Endothelial cell of umbilical vein (primary cell): ENCODE measurements at regions not wholly inside any gene's neighbourhood (a gene's known extent, or its start where the extent isn't known, plus 50 kb on each side); places are given as distances from the start of the nearest gene placed in this dataset.

Experiments
- BruUV-seq: library from RNA; stranded (reverse); fragments of 400-500 nt; replicated peaks from 2 replicates; lab custom pipeline; 2021; lab: Mats Ljungman, UMichigan
- CTCF ChIA-PET: fragments of 300-600, 350-600 bp; sonication (Branson Sonifier 250); formaldehyde crosslinking; loops from one replicate; lab custom pipeline; 2021; ENCODE audit warnings: antibody characterized with exemption, inconsistent platforms; lab: Charles Lee
- POLR2A ChIA-PET: fragments of 300-600, 350-600 bp; sonication (Branson Sonifier 250); formaldehyde crosslinking; loops from one replicate; lab custom pipeline; 2021; ENCODE audit warnings: antibody characterized with exemption, inconsistent platforms; lab: Charles Lee
- DNase-seq: peaks from one replicate; pipeline ENCODE4 v3.0.0-alpha.2; 2011; ENCODE audit warnings: low read depth, low spot score
- FAIRE-seq: peaks from 2 replicates; lab custom pipeline; 2011; peaks lifted over from hg19 to GRCh38; lab: Jason Lieb, UNC
- H2AFZ ChIP-seq: 2 replicates; pipeline ENCODE4 v1.6.0; 2012; ENCODE audit warnings: low read depth, low read length, control low read depth, inconsistent platforms
- H3K27ac ChIP-seq: 2 replicates; pipeline ENCODE4 v1.5.1; 2011; ENCODE audit warnings: low read depth, mild to moderate bottlenecking, control low read depth, low read length, moderate library complexity; ENCODE audit not compliant: insufficient read depth
- H3K27me3 ChIP-seq, 2 experiments: 2 replicates each; pipeline versions ENCODE4 v1.6.0 to v1.6.1; 2011; ENCODE audit warnings: low read length in 2 of 2, mixed read lengths in 1 of 2; ENCODE audit not compliant: control insufficient read depth in 2 of 2, insufficient read depth in 2 of 2
- H3K36me3 ChIP-seq, 2 experiments: 2 replicates in 1 of 2; 3 replicates in 1 of 2; pipeline ENCODE4 v1.5.1; 2011; ENCODE audit warnings: low read length in 2 of 2, mild to moderate bottlenecking in 1 of 2, moderate library complexity in 1 of 2; ENCODE audit not compliant: control insufficient read depth in 2 of 2, insufficient read depth in 2 of 2; ENCODE audit errors: extremely low read depth in 1 of 2
- H3K4me1 ChIP-seq: 3 replicates; pipeline ENCODE4 v1.5.1; 2011; ENCODE audit warnings: mild to moderate bottlenecking, low read length; ENCODE audit not compliant: control insufficient read depth, insufficient read depth; ENCODE audit errors: extremely low read depth
- H3K4me2 ChIP-seq: 2 replicates; pipeline ENCODE4 v1.6.1; 2011; ENCODE audit warnings: low read length, control low read depth, mixed read lengths; ENCODE audit not compliant: insufficient read depth
- H3K4me3 ChIP-seq, 3 experiments: fragments of 200-600 bp in 1 of 3; sonication (generic), shearing (Covaris generic) in 1 of 3; replicated peaks in 1 of 3; 2 replicates each; pipeline ENCODE4 v1.5.1; 2011 to 2016; ENCODE audit warnings: control low read depth in 3 of 3, low read length in 3 of 3, mild to moderate bottlenecking in 2 of 3, inconsistent platforms in 1 of 3, low read depth in 1 of 3, moderate library complexity in 1 of 3; ENCODE audit not compliant: insufficient read depth in 1 of 3
- H3K79me2 ChIP-seq: 2 replicates; pipeline ENCODE4 v1.6.0; 2012; ENCODE audit warnings: low read length, inconsistent platforms; ENCODE audit not compliant: control insufficient read depth, insufficient read depth
- H3K9ac ChIP-seq: replicated peaks from 2 replicates; pipeline ENCODE3; 2011; ENCODE audit warnings: low read length, control low read depth; ENCODE audit not compliant: insufficient read depth; ENCODE audit errors: extremely low read depth
- H3K9me1 ChIP-seq: replicated peaks from 3 replicates; pipeline ENCODE4 v1.6.0; 2011; ENCODE audit warnings: mild to moderate bottlenecking, low read length; ENCODE audit not compliant: control insufficient read depth, insufficient read depth; ENCODE audit errors: extremely low read depth
- H3K9me3 ChIP-seq: replicated peaks from 2 replicates; pipeline ENCODE4 v1.5.1; 2012; ENCODE audit warnings: low read length, inconsistent platforms; ENCODE audit not compliant: control insufficient read depth, insufficient read depth
- H4K20me1 ChIP-seq: replicated peaks from 2 replicates; pipeline ENCODE3; 2011; ENCODE audit warnings: mild to moderate bottlenecking, low read length; ENCODE audit not compliant: control insufficient read depth, insufficient read depth; ENCODE audit errors: extremely low read depth
- CTCF ChIP-seq, 2 donors: IDR thresholded peaks; 1 replicate in 1 of 2; 2 replicates in 1 of 2; pipeline ENCODE4 v1.5.1; 2011; ENCODE audit warnings: low read length in 2 of 2, mild to moderate bottlenecking in 2 of 2, moderate library complexity in 2 of 2, control low read depth in 1 of 2, inconsistent platforms in 1 of 2, low read depth in 1 of 2; ENCODE audit not compliant: insufficient read depth in 1 of 2; ENCODE audit errors: extremely low read depth in 1 of 2
- EZH2 ChIP-seq: IDR thresholded peaks from 2 replicates; pipeline ENCODE4 v1.6.1; 2012; ENCODE audit warnings: borderline replicate concordance, low read depth, mild to moderate bottlenecking, moderate library complexity, low read length, inconsistent platforms; ENCODE audit not compliant: severe bottlenecking
- FOS ChIP-seq: IDR thresholded peaks from 2 replicates; pipeline ENCODE4 v1.6.1; 2011; ENCODE audit warnings: mild to moderate bottlenecking, low read length, moderate library complexity, borderline replicate concordance; ENCODE audit not compliant: insufficient read depth
- GATA2 ChIP-seq: IDR thresholded peaks from 2 replicates; pipeline ENCODE4 v1.7.0; 2011; ENCODE audit warnings: low read depth, mild to moderate bottlenecking, moderate library complexity, mixed read lengths, low read length; ENCODE audit not compliant: insufficient read length, insufficient read depth
- JUN ChIP-seq: IDR thresholded peaks from 2 replicates; pipeline ENCODE4 v1.6.1; 2011; ENCODE audit warnings: borderline replicate concordance, low read depth; ENCODE audit not compliant: insufficient read length, insufficient read depth
- MAX ChIP-seq: IDR thresholded peaks from 2 replicates; pipeline ENCODE4 v1.6.1; 2011; ENCODE audit not compliant: insufficient read depth, insufficient read length
- MYC ChIP-seq: IDR thresholded peaks from one replicate; pipeline ENCODE4 v1.6.1; 2011; ENCODE audit warnings: mild to moderate bottlenecking, low read depth, low read length
- POLR2A ChIP-seq: IDR thresholded peaks from 2 replicates; pipeline ENCODE4 v1.6.1; 2012; ENCODE audit warnings: low read depth, mild to moderate bottlenecking, control low read depth, low read length
- POLR2AphosphoS5 ChIP-seq: IDR thresholded peaks from 2 replicates; pipeline ENCODE4 v1.6.1; 2012; ENCODE audit warnings: low read depth, mild to moderate bottlenecking, control low read depth, low read length, moderate library complexity; ENCODE audit not compliant: insufficient read depth
- dilution Hi-C: fragments of 300-500 bp; cut with MboI; formaldehyde crosslinking; loops from one replicate; pipeline ENCODE4 v1.15.0; 2019; ENCODE audit warnings: low sequenced_read_pairs; ENCODE audit not compliant: extremely low pct_ligation_motif_present
- intact Hi-C: fragments of 100-400 bp; cut with micrococcal nuclease; formaldehyde crosslinking; loops from one replicate; pipeline ENCODE4 v1.10.0; 2022

- no peak for TF ChIP-seq FOS
- TF ChIP-seq GATA2: no peak
- TF ChIP-seq CTCF (IDR thresholded peaks at IDR 0.05; ENCODE audit: extremely low read depth in 1 of 2, insufficient read depth in 1 of 2, low read depth in 1 of 2, low read length in 2 of 2): no peak
- TF ChIP-seq EZH2: no peak
- no peak for TF ChIP-seq JUN
- no peak for TF ChIP-seq MAX
- TF ChIP-seq POLR2AphosphoS5: no peak
- TF ChIP-seq POLR2A: no peak
- TF ChIP-seq MYC: no peak
- no peaks in the 10 kb centered on the region for H4K20me1 ChIP-seq
- H3K27ac ChIP-seq: no peak overlapping the region
- no peaks in the 10 kb centered on the region for H3K4me1 ChIP-seq
- no peak overlapping the region for H3K9ac ChIP-seq
- no peaks in the 10 kb centered on the region for H3K36me3 ChIP-seq
- H3K79me2 ChIP-seq: no peaks in the 10 kb centered on the region
- ChIA-PET POLR2A (no interaction called here), CTCF (no interaction called here)
- intact Hi-C loops: no loop called here
- no TSS peak for BruUV-seq
- no peak overlapping the region for H3K4me3 ChIP-seq
- dilution Hi-C loops: no loop called here
- H3K4me2 ChIP-seq: no peak overlapping the region
- H2AFZ ChIP-seq: no peak overlapping the region
- DNase-seq (no peak), FAIRE-seq (no peak)
- H3K27me3 ChIP-seq: no peaks in the 10 kb centered on the region
- H3K9me3 ChIP-seq: no peaks in the 10 kb centered on the region
- H3K9me1 ChIP-seq: no peaks in the 10 kb centered on the region
Observed at GRCh38 chr9:93818237-93818636, 136.9 kb downstream of the BARX1 start.
